GM18499 (cell line): ENCODE measurements at regions not wholly inside any gene's neighbourhood (a gene's known extent, or its start where the extent isn't known, plus 50 kb on each side); places are given as distances from the start of the nearest gene placed in this dataset.

Source experiments
- ATAC-seq: cut with Tn5 transposase; IDR thresholded peaks from one replicate; pipeline ENCODE4 v1.9.1; 2021; ENCODE audit warnings: moderate number of reproducible peaks; ENCODE audit not compliant: insufficient read depth, unreplicated experiment

DNA sequence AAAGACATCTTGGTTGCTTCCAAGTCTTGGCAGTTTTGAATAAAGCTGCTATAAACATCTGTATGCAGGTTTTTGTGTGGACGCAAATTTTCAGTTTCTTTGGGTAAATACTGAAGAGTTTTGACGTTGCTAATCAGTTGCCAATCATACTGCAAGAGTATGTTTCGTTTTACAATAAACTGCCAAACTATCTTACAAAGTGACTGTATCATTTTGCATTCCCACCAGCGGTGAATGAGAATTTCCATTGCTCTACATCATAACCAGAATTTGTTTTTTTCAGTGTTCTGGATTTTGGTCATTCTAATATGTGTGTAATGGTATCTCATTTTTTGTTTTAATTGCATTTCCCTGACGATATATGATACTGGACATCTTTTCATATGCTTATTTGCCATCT, 190.8 kb upstream of the PARP11 start:
- no peak for ATAC-seq

DNA sequence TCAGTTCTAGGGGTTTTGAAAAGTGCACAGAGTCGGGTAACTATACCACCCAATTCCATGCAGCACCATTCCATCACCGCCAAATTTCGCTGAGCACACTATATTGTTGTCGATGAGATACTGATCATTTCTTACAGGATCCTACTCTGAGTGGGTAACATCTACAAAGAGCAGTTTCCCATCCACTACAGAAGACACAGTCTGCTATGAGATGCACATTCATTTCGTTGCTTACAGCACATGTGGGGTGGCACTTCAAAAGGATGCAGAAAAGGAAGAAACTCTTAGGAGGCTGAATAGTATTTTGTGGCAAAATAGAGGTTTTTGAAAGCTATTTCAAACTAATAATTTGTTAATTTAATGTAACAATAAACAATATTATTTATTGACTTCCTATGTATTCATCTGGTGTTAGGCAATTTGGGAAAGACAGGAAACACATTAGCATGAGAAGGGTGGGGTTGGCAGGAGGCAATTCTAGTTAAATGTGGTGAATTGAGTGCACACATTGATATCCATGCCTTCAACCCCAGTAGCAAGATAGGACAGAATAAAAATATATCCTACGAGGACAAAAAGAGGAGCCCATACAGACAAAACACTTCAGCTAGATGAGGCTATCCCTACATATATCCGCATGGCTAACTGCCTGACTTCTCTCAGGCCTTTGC, 186.8 kb upstream of the PARP11 start:
- ATAC-seq = no peak

- no peak for ATAC-seq
Measured at GRCh38 chr12:4056910-4057845, 184.0 kb upstream of the PARP11 start.

GRCh38 chr12:4054630-4055029, 181.4 kb upstream of the PARP11 start:
- ATAC-seq = no peak

- ATAC-seq = no peak
Measured at GRCh38 chr12:4052691-4053090, 179.5 kb upstream of the PARP11 start.

DNA sequence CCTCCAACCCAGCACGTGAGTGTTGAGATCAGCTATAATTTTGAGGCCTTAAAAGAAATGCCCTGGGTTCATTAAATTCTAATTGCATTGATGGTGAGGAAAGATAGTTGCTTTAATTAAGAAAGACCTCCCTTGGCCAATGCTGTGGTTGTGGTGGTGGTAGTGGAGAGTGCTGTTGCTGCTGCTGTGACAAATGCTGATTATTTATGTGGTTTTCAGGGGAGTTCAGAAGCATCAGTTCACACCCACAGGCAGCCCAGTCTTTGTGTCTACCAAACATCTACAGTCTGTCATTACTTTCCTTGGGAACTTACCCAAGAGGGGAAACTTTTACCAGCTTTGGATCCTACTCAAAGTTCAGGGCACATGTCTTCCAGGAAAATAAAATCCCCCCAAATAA, 178.4 kb upstream of the PARP11 start:
- no peak for ATAC-seq

- no peak for ATAC-seq
Measured at GRCh38 chr12:4050340-4050739, 177.1 kb upstream of the PARP11 start.

DNA sequence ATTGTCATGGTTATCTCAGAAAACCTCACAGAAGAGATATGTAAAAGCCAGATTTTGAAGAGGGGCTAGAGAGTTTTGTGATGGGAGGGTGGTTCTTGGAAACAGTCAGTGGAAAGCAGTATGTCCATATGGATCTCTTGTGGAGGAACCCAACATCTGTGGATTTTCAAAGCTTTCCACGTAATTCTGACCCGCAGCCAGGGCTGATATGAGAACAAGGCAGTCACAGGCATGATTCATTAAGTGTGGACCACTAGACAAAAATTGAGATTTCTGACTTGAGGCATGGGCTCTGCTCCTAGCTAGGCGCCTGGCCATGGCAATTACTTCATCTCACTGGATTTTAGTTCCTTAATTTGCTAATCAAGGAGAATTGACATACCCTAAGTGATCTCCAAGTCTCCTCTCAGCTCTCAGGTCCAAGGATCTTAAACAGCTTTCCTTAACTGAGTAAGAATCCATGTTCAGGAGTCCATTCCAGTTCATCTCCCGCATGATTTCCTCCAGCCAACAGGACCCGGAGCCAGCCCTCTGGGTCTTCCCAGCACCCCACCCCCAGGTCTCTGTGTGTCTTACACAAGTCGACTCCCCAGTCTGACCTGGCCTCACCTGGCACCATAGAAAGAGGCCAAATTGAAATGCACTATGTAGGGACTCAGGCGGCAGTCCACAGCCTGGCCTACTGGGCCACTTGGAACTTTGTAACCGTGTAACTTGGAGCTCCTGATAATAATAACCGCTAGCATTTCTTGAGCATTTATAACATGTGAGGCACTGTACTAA, 176.3 kb upstream of the PARP11 start:
- no peak for ATAC-seq

GRCh38 chr12:4047421-4047820, 174.2 kb upstream of the PARP11 start:
- no peak for ATAC-seq

- ATAC-seq = no peak
Measured at GRCh38 chr12:4046495-4046840, 173.3 kb upstream of the PARP11 start.

- no peak for ATAC-seq
Measured at GRCh38 chr12:4045786-4046494, 172.7 kb upstream of the PARP11 start.

DNA sequence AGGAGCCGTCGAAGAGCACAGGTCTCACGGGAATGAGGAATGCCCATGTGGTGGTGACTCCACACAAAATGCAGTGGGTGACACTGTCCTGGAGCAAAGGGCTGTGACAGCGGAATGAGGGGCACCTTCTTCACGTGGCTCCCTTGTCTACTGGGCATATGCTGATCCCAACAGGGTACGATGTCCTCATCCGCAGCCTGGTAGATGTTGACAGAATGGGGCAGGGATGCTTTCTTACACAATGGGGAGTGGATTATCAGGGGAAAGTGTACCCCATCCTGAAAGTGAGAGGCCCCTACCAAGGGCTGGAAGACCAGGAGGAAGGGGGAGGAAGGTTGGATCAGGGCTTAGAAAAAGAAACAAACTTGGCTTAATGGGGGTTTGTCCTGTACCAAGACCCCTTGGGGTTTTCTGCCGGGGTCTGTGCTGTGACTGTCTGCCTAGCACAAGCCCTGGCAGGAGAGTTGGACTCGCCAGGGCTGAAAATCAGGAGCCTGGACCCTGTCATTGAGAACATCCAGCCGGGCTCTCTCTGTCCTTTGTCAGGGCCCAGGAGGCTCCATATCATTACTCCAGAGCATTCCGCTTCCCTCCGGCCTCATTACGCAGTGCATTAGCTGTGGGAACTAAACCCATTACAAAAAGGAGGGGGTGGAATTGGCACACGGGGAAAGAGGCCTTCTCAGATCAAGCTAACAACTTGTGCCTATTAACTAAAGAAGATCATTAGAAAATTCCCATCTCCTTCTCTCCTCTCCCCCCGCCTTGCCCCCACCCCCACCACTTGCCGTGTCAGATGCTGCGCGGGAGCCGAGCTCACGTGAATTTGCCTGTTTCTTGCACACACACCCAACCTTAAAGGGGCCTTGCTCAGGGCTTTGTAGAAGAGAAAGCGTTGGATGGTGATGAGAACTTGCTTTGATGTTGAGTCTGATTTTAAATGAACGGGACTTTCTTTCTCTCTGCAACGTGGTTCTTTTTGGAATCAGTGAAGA, 171.8 kb upstream of the PARP11 start:
- ATAC-seq = no peak

DNA sequence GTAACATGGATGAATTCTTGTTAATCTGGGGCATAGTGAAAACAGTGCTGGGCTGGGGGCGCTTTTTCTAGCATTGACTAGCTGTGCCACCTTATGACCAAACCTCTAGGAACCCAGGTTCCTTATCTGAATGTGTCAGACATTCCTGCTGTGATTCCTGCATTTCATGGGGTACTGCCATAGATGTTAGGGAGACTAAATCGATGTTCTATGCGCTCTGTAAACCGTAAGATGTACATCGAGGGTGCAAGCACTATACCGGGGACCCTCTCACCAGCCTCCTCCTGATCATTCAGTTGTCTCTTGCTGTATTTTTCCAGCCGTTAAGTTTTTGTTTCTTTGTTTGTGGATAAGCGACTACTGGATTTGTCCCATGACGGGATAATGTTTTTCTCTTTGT, 170.9 kb upstream of the PARP11 start:
- no peak for ATAC-seq

- ATAC-seq = no peak
Measured at GRCh38 chr12:4041187-4041885, 168.1 kb upstream of the PARP11 start.

GRCh38 chr12:4039931-4040330, 166.7 kb upstream of the PARP11 start:
- ATAC-seq = no peak

GRCh38 chr12:4037747-4038312, 164.6 kb upstream of the PARP11 start:
- ATAC-seq = no peak

GRCh38 chr12:4036671-4037271, 163.6 kb upstream of the PARP11 start:
- no peak for ATAC-seq

- no peak for ATAC-seq
Measured at GRCh38 chr12:4034921-4035320, 161.7 kb upstream of the PARP11 start.
